Neuron (in vitro differentiated cells): ENCODE measurements at regions not wholly inside any gene's neighbourhood (a gene's known extent, or its start where the extent isn't known, plus 50 kb on each side); places are given as distances from the start of the nearest gene placed in this dataset.

ENCODE experiments used
- H2AFZ ChIP-seq: one replicate; pipeline ENCODE4 v1.6.1; 2013; ENCODE audit warnings: low read depth, mild to moderate bottlenecking, inconsistent platforms, low read length, moderate library complexity
- H3K27me3 ChIP-seq: one replicate; pipeline ENCODE4 v1.6.1; 2013; ENCODE audit warnings: low read length; ENCODE audit not compliant: insufficient read depth
- H3K36me3 ChIP-seq: one replicate; pipeline ENCODE4 v1.6.1; 2013; ENCODE audit warnings: low read length; ENCODE audit not compliant: insufficient read depth
- H3K4me1 ChIP-seq: one replicate; pipeline ENCODE4 v1.6.1; 2013; ENCODE audit warnings: low read length; ENCODE audit not compliant: insufficient read depth
- H3K4me3 ChIP-seq: 2 replicates; pipeline ENCODE4 v1.5.1; 2013; ENCODE audit warnings: mild to moderate bottlenecking, low read length, moderate library complexity
- H3K9me3 ChIP-seq: one replicate; pipeline ENCODE4 v1.6.1; 2013; ENCODE audit warnings: low read length

DNA sequence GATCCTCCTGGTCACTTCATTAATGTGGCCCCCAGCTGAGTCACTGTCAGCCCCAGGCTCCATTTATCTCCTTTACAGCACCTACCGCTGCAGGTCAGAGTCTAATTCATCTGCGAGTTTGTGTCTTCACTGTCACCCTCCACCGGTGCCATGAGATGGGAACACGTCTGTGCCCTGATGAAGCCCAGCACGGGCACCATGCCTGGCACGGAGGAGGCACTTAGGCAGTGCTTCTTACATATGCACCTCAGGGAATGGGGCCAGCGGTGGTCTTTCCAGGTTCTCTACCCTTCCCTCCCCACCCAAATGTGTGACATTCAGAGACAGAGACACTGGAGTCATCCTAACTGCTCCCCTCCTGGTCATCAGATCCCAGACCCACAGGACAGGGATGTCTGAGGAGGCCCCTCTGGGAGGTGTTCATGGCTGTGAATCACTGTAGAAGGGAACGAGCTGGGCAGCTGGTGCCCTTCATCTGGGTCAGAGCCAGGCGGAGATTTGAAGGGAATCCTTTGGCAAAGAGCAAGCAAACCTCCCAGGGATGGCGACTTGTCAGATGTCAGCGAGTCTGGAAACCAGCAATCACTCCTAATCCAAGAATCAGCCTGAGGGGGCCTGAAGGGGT lies 364.6 kb downstream of the PREX1 start:
- H2AFZ ChIP-seq: no peak overlapping the region
- H3K9me3 ChIP-seq: no peaks in the 10 kb centered on the region
- H3K27me3 ChIP-seq: peaks cover 4% of the 10 kb centered on the region
- H3K4me1 ChIP-seq: no peaks in the 10 kb centered on the region
- H3K4me3 ChIP-seq: no peak overlapping the region
- H3K36me3 ChIP-seq: no peaks in the 10 kb centered on the region

DNA sequence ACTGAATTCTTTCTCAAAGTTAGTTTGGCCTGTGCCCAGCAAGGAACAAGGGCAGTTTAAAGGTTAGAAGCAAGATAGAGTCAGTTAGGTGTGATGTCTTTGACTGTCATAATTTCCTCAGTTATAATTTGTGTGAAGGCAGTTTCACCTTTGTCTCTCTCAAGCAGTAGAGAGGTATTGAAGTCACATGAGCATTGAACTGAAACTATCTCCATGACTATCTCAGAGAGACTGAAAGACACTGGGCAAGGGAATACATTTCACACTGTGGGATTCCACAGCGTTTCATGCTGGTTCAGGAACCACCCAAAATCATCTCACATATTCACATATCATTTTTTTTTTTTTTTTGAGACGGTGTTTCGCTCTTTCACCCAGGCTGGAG lies 366.1 kb downstream of the PREX1 start:
- Histone ChIP-seq H3K9me3 (no peaks in the 10 kb centered on the region), H3K4me1 (peaks cover 5% of the 10 kb centered on the region), H3K4me3 (no peak overlapping the region), H2AFZ (no peak overlapping the region), H3K36me3 (no peaks in the 10 kb centered on the region), H3K27me3 (peaks cover 4% of the 10 kb centered on the region)

DNA sequence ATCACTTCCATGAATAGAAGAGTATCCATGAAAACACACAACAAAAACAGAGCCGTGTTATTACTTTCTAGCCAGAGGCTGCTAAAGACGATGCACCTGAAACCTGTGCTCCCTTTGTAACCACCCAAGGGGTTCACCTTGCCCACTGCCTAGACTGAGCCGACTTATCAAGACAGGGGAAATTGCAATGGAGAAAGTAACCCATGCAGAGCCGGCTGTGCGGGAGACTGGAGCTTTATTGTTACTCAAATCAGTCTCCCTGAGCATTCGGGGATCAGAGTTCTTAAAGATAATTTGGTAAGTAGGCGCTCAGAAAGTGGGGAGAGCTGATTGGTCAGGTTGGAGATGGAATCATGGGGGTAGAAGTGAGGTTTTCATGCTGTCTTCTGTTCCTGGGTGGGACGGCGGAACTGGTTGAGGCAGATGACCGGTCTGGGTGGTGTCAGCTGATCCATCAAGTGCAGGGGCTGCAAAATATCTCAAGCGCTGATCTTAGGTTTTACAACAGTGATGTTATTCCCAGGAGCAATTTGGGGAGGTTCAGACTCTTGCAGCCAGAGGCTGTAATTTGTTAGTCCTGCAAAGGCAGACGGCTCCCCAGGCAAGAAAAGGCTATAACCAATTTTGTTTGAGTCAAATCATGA lies 366.6 kb downstream of the PREX1 start:
- Histone ChIP-seq H3K4me1 (peaks cover 10% of the 10 kb centered on the region), H2AFZ (no peak overlapping the region), H3K36me3 (no peaks in the 10 kb centered on the region), H3K4me3 (no peak overlapping the region), H3K27me3 (peaks cover 4% of the 10 kb centered on the region), H3K9me3 (no peaks in the 10 kb centered on the region)

- Histone ChIP-seq H2AFZ (no peak overlapping the region), H3K36me3 (no peaks in the 10 kb centered on the region), H3K4me1 (peaks cover 15% of the 10 kb centered on the region), H3K9me3 (no peaks in the 10 kb centered on the region), H3K27me3 (peaks cover 4% of the 10 kb centered on the region), H3K4me3 (no peak overlapping the region)
Measured at GRCh38 chr20:48460681-48461080, 367.1 kb downstream of the PREX1 start.

DNA sequence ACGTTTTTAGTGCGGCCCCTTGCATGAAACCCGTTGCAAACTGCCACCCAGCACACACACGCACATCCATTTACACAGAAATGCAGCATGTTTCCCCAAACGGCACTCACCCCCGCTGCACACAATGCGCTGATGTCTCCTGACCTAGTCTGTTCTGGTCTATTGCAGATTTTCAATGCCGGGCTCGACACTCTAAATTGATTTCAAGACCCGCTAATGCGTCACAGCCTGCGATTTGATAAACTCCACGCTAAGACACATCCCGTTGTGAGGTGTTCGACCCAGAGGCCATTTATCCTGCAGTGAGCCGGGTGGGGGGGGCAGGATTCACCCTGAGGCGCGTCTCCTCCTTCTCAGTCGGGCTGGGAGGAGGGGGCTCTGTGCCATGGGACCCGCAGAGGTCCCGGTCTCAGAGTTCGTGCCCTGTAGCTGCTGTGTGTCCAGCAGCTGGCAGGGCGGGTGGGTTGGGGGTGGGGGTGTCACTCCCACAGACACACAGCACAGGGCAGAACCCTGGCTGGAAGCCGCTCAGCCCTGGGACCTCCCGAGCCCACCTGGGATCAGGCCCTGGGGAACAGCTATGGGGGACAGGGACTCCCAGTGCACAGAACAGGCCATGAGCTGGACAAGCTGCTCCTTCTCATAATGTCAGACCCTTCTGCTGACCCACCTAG lies 367.9 kb downstream of the PREX1 start:
- Histone ChIP-seq H3K4me1 (peaks cover 16% of the 10 kb centered on the region), H3K36me3 (no peaks in the 10 kb centered on the region), H2AFZ (no peak overlapping the region), H3K27me3 (peaks cover 4% of the 10 kb centered on the region), H3K4me3 (no peak overlapping the region), H3K9me3 (no peaks in the 10 kb centered on the region)

GRCh38 chr20:48458601-48459385 lies 369.0 kb downstream of the PREX1 start:
- H3K9me3 ChIP-seq: no peaks in the 10 kb centered on the region
- no peaks in the 10 kb centered on the region for H3K36me3 ChIP-seq
- H3K27me3 ChIP-seq: peaks cover 4% of the 10 kb centered on the region
- H3K4me1 ChIP-seq: peaks cover 16% of the 10 kb centered on the region
- H2AFZ ChIP-seq: no peak overlapping the region
- H3K4me3 ChIP-seq: no peak overlapping the region

- H2AFZ ChIP-seq: no peak overlapping the region
- H3K4me3 ChIP-seq: no peak overlapping the region
- H3K4me1 ChIP-seq: peaks cover 16% of the 10 kb centered on the region
- no peaks in the 10 kb centered on the region for H3K36me3 ChIP-seq
- H3K9me3 ChIP-seq: no peaks in the 10 kb centered on the region
- peaks cover 4% of the 10 kb centered on the region for H3K27me3 ChIP-seq
Measured at GRCh38 chr20:48458003-48458377, 369.8 kb downstream of the PREX1 start.

DNA sequence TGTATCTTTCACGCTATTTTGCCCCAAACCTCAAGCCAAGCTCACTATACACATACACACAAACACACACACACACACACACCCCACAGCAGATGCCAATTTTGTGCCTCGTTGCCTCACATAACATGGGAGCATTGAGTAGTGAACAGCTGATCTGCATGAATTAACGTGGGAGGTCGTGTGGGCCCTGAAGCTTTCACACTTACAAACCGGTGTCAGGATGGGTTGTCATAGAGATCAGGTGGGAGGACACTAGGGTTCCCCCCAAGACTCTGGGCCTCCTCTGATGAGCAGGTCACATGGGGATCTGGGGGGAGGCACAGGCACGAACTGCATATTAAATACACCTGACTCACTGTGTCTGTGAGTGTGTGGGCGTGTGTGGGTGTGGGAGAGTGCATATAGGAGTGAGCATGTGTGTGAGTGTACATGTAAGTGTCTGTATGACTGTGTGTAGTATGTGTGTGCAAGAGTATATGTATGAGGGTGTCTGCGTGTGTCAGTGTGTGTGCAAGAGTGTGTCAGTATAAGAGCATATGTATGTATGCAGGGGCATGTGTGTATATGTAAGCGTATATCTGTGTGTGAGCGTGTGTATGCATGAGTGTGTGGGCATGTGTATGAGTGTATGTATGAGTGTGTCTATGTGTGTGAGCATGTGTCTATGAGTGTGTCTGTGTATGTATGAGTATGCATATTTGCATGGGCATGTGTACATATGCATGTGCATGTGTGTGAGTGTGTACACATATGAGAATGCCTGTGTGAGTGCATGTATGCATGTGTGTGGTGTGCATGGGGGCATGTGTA lies 370.4 kb downstream of the PREX1 start:
- Histone ChIP-seq H3K4me1 (peaks cover 16% of the 10 kb centered on the region), H3K4me3 (no peak overlapping the region), H2AFZ (no peak overlapping the region), H3K27me3 (peaks cover 4% of the 10 kb centered on the region), H3K9me3 (no peaks in the 10 kb centered on the region), H3K36me3 (no peaks in the 10 kb centered on the region)

GRCh38 chr20:48456366-48457192 lies 371.2 kb downstream of the PREX1 start:
- Histone ChIP-seq H3K4me1 (peaks cover 16% of the 10 kb centered on the region), H3K27me3 (peaks cover 4% of the 10 kb centered on the region), H3K9me3 (no peaks in the 10 kb centered on the region), H3K4me3 (no peak overlapping the region), H2AFZ (no peak overlapping the region), H3K36me3 (no peaks in the 10 kb centered on the region)

GRCh38 chr20:48455651-48456365 lies 372.0 kb downstream of the PREX1 start:
- peaks cover 4% of the 10 kb centered on the region for H3K27me3 ChIP-seq

DNA sequence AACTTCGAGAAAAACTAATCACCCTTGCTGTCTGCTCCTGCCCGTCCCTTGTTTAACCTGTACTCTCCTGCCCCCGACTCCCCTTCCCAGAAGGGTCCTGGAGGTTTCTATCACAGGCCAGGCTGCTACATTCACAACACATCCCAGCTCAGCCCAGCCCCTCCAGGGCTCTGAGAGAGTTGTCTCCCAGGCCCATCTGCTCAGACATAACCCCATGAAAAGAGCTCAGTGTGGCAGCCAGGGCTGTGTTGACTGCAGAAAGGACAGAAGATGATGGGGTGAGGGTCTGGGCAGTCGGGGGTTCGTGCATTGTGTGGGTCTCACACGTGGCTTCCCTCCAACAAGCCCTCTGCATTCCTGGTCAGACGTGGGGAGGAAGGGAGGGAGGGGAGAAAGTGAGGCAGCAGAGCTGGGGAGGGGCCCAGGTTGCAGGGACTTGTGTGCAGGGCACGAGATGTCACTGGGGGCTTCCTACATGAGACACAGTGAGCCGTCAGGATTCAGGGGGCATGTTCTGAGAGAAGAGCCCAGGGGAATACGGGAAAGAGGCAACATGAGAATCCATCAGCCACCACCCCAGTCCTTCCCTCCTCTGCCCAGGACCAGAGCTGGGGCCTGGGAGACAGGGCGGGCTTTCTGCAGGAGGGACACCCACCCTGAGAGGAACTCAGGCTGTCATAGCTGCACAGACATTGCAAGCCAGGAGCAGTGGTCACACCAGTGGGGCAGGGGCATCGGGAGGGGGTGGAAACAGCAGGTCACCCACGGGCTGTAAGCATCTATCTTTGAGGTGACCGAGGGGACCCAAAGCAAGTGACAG lies 372.9 kb downstream of the PREX1 start:
- H3K27me3 ChIP-seq: no peaks in the 10 kb centered on the region
- no peaks in the 10 kb centered on the region for H3K36me3 ChIP-seq
- H3K4me1 ChIP-seq: peaks cover 16% of the 10 kb centered on the region
- H2AFZ ChIP-seq: no peak overlapping the region
- H3K4me3 ChIP-seq: no peak overlapping the region
- H3K9me3 ChIP-seq: no peaks in the 10 kb centered on the region

More at GRCh38 chr20:48455651-48456365, 372.0 kb downstream of the PREX1 start:
- Histone ChIP-seq H2AFZ (no peak overlapping the region), H3K4me3 (no peak overlapping the region), H3K36me3 (no peaks in the 10 kb centered on the region), H3K4me1 (peaks cover 16% of the 10 kb centered on the region), H3K9me3 (no peaks in the 10 kb centered on the region)
